UCSD-AML1 (cell line): ENCODE measurements at regions not wholly inside any gene's neighbourhood (a gene's known extent, or its start where the extent isn't known, plus 50 kb on each side); places are given as distances from the start of the nearest gene placed in this dataset.
"Not testable (repeated sequence)": the region's sequence is repeated elsewhere in the genome, so short reads cannot be mapped to it uniquely, and the experiment has no call there.

ENCODE experiments used
- DNase-seq: peaks from one replicate; lab custom pipeline; 2025; ENCODE audit not compliant: unreplicated experiment; lab: John Stamatoyannopoulos, UW

DNA sequence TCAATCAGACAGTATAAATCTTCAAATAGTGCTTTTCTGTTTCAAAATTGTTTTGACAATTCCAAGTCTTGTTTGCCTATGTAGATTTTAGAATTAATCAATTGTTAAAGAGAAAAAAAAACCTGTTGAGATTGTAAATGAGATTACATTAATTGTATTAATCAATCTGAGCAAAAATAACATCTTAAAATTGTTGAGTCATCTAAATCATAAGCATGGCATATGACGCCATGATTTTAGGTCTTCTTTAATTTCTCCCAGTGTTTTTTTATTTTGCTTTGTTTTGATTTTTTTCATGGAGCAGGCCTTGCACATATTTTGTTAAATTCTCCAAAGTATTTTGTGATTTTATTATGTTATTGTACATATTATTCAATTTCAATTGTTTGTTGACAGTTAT is 988.0 kb upstream of the SEMA6A start:
- no peak for DNase-seq

DNA sequence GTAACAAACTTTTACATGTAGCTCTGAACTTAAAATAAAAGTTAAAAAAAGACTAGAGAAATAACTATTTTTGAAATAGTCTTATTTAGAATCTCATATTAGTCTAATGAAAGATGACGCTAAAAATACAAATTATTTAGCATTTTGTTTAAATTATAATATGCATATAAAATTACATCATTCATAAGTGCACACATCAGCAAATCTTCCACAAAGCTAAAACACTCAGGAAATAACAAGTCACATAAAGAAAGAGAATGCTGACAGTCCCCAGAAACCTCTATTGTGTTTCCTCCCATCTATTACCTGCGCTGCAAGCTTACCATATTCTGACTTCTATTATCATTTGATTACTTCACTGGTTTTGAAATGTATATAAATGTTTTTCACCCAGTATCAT is 986.9 kb upstream of the SEMA6A start:
- no peak for DNase-seq

DNA sequence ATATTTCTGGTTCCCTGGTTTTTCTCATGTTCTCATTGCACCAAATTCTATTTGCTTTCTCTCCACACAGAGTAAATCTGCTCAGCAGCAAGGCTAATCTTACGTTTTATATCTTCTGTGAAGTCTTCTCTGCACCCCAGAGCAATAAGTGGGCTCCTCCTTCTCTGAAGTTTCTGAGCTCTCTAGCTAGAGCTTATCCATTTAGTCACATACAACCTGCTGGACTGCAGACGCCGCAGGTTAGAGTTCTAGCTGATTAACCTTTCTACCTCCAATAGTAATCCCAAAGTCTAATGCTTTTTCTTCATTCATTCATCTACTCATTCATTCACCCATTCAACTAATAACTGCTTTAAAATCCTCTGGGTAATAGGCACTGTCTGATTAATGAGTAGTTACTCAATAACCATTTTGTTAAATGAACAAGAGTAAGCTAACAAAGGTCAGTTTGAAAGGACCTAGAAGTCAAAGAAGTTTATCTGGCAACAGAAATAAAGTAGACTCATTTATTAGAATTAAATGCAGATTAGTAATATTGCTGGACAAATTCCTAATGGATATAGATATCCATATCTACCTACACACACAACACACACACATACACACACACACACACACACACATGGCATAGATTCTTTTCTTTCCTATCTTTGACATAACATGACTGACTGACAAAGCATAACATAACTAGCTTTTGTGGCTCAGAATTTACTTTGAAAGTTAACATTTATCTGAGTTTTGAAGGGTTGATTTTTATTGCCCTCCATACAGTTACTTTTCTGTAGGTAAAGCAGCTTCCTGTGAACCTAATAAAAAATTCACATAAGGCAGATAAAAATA is 984.6 kb upstream of the SEMA6A start:
- no peak for DNase-seq

DNA sequence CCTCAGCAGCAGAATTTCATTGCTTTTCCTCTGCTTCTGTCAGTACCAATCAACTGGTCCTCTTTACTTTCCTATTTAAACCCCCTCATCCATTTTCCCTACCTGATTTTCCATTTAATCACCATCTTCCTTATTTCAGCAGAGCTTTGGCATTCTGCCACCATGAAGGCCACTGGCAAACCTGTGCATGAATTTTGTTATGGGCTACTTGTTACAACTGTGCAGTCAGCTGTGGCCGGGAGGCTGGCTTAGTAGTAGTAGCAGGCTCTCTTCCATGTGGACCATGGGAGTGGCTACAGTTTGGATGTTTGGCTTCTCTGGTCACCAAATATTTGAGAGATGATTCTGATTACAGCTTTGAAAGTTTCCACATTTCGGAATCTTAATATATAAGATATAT is 976.6 kb upstream of the SEMA6A start:
- no peak for DNase-seq

DNA sequence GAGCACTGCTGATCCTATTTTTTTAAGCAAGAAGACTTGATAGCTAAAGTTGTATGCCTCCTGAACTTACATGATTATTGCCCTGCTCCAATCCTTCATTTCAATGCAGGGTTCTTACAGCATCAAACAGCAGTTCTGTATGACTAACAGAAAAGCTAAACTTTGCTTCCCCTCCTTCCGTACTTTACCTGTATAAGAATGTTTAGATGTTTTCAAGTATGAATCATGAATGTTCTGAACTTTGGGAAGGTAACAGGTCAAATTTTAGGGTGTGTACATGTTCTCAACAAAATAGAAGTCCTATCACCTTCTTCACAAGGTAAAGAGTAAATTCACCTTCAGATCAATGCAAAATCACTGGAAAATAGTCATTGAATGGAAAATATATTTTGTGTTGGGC is 972.6 kb upstream of the SEMA6A start:
- no peak for DNase-seq

DNA sequence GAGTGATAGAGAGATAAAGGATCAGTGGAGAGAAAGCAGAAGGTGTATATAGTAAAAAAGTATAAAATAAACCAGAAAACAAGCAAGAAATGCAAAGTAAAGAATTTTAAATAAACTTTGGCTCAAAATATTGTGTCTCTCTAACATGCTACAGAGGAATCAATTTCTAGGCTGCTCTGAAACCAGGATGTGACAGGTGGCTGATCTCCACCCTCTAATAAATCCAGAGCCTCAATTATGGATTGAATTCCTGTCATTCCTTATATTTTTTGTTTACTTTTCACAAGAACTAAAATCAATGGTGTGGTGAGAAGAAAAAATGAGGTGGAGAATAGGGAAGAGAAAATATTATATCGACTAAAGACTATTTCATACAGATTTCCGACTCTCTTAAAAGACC is 965.1 kb upstream of the SEMA6A start:
- DNase-seq: no peak

DNA sequence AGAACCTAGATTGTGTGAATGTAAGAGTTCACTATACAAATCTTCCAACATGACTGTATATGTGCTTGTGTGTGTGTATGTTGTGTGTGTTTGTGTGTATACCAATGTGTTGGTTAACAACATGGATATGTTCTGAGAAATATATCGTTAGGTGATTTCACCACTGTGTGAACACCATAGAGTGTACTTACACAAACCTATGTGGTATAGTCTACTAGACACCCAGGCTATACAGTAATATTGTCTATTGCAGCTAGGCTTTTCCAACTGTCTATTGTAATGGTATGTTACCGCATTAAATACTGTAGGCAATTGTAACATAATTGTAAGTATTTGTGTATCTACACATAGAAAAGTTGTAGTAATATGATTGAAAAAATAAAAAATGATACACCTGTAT is 959.2 kb upstream of the SEMA6A start:
- DNase-seq: no peak

DNA sequence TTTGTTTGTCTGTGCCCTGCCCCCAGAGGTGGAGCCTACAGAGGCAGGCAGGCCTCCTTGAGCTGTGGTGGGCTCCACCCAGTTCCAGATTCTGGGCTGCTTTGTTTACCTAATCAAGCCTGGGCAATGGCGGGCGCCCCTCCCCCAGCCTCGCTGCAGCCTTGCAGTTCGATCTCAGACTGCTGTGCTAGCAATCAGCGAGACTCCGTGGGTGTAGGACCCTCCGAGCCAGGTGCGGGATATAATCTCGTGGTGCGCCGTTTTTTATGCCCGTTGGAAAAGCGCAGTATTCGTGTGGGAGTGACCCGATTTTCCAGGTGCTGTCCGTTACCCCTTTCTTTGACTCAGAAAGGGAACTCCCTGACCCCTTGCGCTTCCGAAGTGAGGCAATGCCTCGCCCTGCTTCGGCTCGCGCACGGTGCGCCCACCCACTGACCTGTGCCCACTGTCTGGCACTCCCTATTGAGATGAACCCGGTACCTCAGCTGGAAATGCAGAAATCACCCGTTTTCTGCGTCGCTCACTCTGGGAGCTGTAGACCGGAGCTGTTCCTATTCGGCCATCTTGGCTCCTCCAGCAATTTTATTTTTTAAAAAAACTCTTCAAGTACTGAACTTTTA is 958.5 kb upstream of the SEMA6A start:
- not testable (repeated sequence) for DNase-seq

DNA sequence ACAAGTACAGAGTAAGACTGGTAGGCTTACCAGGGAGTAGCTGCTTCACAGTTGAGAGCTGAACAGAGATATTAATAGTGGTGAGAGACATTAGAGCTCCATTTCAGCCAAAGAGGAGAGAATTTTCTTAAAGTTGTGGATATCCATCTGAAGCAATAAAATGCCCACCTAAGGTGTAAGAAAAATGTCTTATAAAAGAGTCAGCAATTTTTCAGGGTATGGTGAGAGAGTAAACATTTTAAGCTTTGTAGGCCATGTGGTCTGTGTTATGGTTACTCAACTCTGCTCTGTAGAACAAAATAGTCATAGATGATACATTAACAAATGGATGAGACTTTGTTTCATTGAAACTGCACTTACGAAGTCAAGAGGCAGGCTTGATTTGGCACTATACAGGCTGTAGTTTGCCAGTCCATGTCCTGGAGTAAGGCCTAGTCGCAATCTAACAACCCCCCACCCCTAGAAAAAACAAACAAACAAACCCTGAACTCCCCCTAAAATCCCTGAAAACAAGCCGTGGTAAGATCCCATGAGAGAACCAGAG is 945.4 kb upstream of the SEMA6A start:
- DNase-seq: no peak

DNA sequence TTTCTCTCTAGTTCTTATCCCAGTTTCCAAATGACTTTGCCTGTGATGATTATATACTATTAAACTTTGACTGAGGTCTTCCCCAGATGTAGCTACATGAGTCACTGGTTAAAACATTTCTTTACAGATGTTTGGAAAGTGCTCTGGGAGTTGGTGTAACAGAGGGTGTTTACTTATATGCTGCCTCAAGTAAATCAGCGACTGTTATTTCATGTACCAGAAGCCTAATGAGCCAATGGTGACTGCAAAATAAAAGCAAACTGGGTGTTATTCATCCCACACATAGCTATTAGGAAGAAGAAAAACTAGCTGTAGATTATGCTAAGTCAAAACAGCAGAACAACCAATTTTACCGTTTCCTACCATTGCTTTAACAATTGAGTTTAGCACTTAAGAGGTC is 929.7 kb upstream of the SEMA6A start:
- DNase-seq: no peak

DNA sequence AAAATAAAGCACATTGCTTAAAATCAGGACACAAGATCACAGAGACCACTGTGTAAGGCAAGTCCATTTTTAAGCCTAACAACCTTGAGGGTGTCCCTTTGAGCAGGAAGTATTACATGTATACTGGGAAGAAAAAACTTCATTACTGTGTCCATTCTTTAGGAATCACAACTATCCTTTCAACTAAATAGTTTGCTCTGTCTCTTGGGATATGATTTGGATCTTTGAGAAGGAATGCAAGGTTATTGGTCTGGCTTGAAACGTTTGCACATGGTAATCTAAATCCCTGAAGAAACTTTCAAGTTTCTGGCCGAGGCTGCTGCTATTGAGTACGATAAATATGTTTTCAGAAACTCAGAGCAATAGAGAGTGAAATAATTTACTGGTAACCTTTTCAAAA is 923.0 kb upstream of the SEMA6A start:
- DNase-seq: no peak

DNA sequence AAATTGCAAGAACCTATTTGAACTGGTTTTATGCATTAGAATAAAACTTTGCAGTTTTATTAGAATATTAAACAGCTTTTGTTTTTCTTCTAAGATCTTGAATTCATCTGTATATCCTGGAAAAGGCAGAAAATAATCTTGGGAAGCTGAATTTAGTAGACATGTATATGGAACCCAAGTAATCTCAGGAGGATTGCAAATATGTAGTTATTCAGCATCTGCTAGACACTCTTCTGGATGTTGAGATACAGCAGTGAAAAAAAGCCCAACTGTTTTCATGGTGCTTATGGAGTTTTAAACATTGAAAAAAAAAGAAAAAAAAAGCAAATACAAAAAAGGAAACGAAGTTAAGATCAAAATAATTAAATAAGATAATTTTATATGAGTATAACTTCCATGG is 922.2 kb upstream of the SEMA6A start:
- no peak for DNase-seq

DNA sequence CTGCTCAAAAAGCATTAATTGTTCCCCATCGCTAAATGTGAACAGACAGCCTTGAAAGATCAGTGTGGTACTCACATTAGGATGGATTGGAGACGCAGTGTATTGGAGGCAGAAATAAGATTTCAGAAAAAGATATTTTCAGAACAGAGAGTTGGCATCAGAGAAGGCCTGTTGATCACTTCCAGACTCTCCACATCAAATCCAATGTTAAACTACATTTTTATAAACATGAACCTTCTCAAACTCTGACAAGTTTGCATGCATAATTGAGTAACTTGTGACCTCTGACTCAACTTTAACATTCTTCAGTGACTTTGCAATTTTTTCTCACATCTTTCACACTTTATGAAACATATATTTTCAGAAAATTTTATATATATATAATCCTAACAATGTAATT is 919.6 kb upstream of the SEMA6A start:
- DNase-seq: no peak

DNA sequence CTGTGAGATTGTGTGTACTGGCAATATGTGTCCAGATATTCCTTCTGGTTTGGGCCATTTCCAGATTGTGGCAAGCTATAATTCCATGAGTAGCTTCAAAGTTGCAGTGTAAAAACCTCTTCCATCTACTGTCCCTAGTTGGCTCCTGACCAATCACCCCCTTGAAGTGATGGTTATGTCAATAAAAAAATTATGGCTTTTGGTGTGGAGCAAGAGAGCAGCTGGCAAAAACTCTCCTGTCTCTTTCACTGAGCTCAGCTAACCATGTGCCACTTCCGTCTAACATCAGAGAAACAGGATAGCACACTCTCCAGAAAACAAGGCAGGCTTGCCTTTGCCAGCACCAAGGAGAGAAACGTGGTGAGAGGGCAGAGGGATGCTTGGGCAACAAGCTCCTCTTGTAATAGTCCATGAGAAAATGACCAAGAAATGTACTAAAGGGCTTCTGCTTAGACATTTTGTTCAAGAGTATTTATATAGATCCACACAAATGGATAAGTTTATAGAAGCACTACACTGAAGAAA is 914.4 kb upstream of the SEMA6A start:
- no peak for DNase-seq

DNA sequence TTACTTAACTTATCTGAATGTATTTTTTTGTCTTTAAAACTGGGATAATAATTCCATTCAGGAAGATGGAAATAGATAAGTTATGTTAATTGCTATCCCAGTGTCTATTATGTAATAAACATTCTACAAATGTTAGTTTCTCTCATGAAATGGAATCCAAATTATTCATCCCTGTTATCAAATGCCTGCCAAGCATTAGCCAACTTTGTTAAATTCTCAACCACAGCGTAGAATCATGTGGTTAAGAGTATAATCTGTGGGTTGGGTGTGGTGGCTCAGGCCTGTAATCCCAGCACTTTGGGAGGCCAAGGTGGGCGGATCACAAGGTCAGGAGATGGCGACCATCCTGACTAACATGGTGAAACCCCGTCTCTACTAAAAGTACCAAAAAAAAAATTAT is 912.9 kb upstream of the SEMA6A start:
- DNase-seq: no peak

DNA sequence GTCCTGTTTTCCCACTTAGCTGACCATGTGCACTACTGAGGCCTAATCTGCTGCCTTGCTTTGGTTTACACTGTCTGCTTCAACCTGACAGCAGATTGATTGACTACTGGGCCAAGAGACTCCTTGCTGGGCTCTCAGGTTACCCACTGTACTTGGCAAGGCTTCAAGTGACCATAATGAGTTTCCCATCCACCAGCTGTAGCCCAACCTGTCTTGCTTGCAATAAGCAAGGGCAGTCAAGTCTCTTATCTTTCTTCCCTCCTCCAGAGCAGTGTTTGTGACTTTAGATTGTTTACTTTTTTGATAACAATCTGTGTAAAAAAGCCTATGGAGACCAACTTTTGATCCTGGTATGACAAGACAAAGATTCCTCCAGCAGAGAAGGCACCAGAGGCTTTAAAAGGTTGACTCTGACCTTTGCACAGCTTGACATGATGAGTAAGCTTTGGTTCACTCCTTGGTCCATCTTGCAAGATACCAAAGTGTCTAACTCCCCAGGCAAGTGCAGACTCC is 912.3 kb upstream of the SEMA6A start:
- DNase-seq: no peak

DNA sequence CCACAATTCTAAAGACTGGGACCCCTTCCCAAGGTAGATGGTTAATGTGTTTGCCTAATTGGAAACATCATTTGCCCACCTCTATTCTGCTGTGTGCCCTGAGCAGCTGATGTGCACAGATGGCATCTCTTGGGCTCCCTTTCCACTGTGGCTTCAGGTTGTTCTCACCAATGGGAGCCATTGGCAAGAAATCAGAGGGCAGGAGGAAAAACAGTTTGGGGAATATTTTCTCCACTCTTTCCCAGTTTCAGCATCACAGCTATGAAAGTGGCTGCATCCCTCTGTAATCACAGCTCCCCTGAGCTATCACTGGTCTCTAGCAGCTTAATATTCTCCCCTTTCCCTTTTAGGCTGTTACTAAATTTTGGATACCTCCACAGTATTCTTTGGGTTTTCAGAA is 911.6 kb upstream of the SEMA6A start:
- no peak for DNase-seq

DNA sequence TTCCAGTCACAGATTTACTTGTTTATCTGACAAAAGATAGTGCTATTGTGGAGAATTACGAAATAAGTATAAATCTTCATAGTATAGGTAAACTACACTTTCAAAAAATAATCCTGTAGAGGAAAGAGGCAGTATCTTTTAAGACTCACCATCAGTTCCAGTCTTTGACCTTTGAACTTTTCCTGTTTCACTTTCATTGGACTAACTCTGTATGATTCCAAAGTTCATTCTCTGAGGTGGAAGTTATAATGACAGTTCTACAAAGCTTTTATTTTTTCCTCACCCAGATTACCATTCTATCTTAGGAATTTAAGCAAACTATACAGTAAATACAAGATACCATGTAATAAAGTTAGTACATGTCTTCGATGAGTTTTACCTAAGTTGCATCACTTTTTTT is 901.3 kb upstream of the SEMA6A start:
- no peak for DNase-seq

DNA sequence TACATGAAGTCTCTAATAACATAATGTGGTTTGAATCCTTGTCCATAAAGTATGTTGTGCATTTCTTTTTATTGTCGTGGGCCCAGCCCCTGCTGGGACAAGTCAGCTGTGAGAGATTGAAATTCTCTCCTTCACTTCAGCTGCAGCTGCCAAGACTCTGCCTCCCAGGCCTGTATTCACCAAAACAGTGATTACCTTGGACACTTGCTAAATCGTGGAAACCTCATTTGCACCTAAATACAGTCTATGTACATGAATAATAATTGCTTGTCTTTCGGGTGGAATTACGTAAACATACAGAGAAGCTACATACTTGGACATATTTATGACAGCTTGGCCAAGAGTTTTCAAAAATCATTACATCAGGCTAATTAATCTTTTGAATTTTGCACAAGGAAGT is 898.5 kb upstream of the SEMA6A start:
- DNase-seq: no peak

DNA sequence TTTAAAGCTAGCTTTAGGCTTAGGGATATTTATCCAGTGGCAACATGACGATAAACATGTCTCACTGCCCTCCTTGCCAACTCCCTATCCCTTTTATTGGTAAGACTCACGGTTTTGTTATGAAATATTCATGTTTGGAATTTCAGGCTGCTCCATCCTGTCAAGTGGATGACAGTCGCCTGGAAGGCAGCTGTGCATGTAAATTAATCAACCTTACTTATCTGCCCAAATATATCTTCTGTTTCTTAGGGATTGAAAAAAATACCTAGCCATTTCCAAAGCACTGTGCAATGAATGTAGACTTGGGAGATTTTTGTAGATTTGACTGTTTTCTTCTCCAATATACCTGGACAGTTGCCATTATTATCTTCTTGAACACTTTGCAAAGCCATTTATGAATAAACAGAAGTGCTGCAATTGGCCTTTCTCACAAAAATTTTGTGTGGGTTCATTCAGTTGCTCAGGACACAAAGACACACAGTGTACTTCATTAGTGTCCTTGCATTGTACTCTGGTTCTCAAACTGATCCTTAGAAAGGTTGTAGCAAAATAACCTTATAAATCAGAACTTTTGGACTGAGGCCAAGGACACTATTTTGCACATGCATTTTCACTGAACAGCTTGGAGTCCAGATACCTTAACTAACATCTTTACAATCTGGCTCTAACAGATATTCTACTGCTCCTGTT is 889.4 kb upstream of the SEMA6A start:
- no peak for DNase-seq

DNA sequence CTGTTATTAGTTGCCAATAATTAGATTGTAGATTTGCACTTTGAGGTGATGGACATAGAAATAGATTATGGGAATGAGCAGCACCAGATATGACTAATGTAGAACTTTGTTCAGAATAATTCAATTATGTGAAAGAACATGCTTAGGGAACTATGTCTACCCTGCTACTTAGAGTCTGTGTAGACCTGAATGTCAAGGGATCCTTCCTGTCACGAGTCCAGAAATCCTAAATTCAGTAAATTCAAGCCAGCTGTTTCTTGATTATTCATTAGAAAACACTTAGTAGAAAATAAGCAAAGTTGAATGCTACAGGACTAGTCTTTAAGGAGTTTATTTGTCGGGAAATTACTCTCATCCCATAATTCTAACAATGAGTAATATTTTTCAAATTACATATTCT is 887.3 kb upstream of the SEMA6A start:
- DNase-seq: no peak

DNA sequence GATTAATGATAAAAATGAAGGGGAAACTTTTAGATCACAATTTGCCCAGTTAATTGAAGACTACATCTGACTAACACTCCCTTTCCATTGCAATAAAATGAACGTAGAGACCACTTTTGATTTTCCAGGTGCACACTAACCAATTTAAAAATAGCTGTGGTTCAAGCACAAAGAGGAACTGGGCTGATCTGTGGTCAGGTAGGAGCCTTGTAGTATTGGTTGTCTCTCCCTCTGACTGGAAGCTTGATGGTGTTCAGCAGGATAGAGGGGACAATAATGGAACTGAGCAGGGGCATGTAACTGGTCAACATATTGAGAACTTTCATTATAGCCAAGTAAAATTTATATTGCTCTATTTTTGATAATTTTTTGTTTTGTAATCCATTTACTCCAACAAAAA is 886.8 kb upstream of the SEMA6A start:
- no peak for DNase-seq
